ENCODE measurements at regions not wholly inside any gene's neighbourhood (a gene's known extent, or its start where the extent isn't known, plus 50 kb on each side); places are given as distances from the start of the nearest gene placed in this dataset.

DNA sequence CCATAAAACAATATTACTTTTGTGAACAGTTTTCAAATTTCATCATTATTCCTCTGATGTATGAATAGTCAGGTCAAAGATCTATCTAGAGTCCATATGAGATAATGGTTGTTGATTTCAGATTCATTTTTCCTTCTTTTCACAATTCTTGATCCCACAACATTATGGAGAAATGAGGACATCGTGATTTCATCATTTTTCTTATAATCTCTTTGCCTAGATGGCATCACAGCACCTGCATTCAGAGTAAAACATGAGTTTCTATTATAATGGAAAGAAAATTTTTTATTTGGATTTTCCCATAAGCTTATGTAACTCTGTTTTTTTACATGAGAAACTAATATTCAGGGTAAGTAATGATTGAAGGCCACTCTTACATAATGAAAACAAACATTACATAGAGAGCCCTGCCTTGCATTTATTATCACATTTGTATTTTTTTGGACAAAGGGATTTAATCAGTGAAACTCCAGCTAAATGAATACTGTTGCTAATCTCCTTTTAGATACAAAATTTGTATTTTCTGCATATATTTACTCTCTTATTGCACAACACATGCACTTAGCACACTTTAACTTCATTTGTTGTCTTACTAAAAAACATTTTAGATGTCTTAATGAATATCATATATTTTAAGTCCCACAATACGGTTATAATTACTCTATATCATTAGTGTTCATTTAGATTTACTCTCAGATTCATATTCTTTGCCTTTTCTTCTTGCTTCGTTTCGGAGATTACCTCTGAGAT lies 188.4 kb upstream of the KYNU start:
- TF ChIP-seq, protein P1, sequence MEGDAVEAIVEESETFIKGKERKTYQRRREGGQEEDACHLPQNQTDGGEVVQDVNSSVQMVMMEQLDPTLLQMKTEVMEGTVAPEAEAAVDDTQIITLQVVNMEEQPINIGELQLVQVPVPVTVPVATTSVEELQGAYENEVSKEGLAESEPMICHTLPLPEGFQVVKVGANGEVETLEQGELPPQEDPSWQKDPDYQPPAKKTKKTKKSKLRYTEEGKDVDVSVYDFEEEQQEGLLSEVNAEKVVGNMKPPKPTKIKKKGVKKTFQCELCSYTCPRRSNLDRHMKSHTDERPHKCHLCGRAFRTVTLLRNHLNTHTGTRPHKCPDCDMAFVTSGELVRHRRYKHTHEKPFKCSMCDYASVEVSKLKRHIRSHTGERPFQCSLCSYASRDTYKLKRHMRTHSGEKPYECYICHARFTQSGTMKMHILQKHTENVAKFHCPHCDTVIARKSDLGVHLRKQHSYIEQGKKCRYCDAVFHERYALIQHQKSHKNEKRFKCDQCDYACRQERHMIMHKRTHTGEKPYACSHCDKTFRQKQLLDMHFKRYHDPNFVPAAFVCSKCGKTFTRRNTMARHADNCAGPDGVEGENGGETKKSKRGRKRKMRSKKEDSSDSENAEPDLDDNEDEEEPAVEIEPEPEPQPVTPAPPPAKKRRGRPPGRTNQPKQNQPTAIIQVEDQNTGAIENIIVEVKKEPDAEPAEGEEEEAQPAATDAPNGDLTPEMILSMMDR (IDR thresholded peaks at IDR 0.05; ENCODE audit: insufficient read depth, low read length, severe bottlenecking) = no peak
- no peaks in the 10 kb centered on the region for H3K36me3 ChIP-seq (ENCODE audit: control insufficient read depth, insufficient read depth, low read length)
- DNase-seq (ENCODE audit: low read depth) = no peak
- H3K4me3 ChIP-seq (ENCODE audit: low read depth, low read length) = no peak overlapping the region
- FAIRE-seq = no peak
- no peaks in the 10 kb centered on the region for H3K27me3 ChIP-seq (ENCODE audit: control insufficient read depth, insufficient read depth, low read length)

DNA sequence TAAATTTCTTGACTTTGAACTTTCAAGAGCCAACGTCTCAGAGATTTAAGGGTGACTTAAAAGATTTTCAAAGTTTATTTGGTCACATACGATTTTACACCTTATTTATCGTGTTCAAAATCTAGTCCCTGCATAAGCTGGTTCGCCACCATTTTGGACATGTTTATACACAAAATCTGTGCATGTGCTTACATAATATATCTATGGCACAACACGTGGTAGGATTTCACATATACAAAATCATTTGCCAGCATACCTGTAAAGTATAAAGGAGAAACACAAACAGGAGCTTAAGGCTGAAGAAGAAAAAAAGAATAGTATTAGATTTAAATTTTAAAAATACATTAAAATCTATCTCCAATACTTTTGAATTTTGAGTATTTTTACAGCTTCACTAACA lies 190.0 kb upstream of the KYNU start:
- TF ChIP-seq, protein P1 (IDR thresholded peaks at IDR 0.05; ENCODE audit: insufficient read depth, low read length, severe bottlenecking) = no peak
- H3K4me3 ChIP-seq (ENCODE audit: low read depth, low read length) = no peak overlapping the region
- DNase-seq (ENCODE audit: low read depth) (no peak), FAIRE-seq (no peak)
- no peaks in the 10 kb centered on the region for H3K27me3 ChIP-seq (ENCODE audit: control insufficient read depth, insufficient read depth, low read length)
- H3K36me3 ChIP-seq (ENCODE audit: control insufficient read depth, insufficient read depth, low read length) = no peaks in the 10 kb centered on the region

DNA sequence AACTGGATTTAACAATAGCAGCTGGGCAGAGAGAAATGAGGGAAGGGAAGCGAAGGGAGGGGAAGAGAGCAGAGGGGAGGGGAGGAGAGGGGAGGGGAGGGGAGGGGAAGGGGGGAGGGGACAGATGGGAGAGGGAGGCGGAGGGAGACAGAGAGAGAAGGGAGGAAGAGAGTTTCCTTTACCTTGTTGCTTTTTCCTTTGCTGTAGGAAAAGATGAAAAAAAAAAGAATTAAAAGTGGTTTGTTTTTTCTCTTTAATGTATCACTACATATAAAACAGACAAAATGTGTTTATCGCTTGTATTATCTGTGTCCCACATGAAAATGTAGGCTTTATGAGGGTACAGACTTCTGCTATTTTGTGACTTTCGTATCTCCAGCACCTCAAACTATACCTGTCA lies 190.4 kb upstream of the KYNU start:
- DNase-seq (ENCODE audit: low read depth) (no peak), FAIRE-seq (no peak)
- Histone ChIP-seq H3K36me3 (ENCODE audit: control insufficient read depth, insufficient read depth, low read length) (no peaks in the 10 kb centered on the region), H3K27me3 (ENCODE audit: control insufficient read depth, insufficient read depth, low read length) (no peaks in the 10 kb centered on the region), H3K4me3 (ENCODE audit: low read depth, low read length) (no peak overlapping the region)
- TF ChIP-seq, protein P1 (IDR thresholded peaks at IDR 0.05; ENCODE audit: insufficient read depth, low read length, severe bottlenecking) = no peak

DNA sequence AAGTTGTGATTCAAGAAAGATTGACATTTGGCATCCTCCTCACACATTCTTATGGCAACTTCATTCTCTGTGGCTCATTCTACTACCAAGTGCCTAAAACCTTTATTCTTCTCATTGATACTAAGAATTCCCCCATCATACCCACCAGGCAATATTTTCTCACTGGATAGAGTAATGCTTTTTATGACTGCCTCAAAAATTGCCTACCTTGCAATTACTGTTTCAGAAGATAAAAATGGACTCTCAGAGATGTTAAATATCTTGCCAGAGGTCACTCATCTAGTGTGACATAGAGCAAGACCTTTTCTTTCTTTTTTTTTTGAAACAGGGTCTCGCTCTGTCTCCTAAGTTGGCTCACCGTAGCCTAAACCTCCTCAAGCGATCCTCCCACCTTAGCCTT lies 192.8 kb upstream of the KYNU start:
- TF ChIP-seq, protein P1 (IDR thresholded peaks at IDR 0.05; ENCODE audit: insufficient read depth, low read length, severe bottlenecking) = no peak
- no peak overlapping the region for H3K4me3 ChIP-seq (ENCODE audit: low read depth, low read length)
- no peak for DNase-seq (ENCODE audit: low read depth)
- no peak for FAIRE-seq
- no peaks in the 10 kb centered on the region for H3K27me3 ChIP-seq (ENCODE audit: control insufficient read depth, insufficient read depth, low read length)
- H3K36me3 ChIP-seq (ENCODE audit: control insufficient read depth, insufficient read depth, low read length) = no peaks in the 10 kb centered on the region

DNA sequence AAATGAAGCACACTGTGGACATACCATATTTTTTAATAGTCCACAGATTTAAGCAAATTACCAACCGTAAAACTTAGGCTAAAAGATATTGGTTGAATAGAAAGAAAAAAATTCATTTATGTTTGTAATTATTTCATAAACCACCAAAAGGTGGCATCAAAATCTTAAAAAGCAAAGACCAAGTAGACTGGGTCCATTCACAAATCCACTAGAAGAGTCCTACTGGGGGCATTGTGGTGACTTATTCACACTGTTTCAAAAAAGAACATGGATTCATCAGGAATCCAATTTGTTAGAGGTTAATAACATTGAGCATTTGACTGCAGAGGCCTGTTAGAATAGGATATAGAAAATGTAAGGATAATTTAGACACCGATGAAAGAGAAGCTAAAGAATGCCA lies 194.9 kb upstream of the KYNU start:
- Histone ChIP-seq H3K4me3 (ENCODE audit: low read depth, low read length) (no peak overlapping the region), H3K27me3 (ENCODE audit: control insufficient read depth, insufficient read depth, low read length) (no peaks in the 10 kb centered on the region), H3K36me3 (ENCODE audit: control insufficient read depth, insufficient read depth, low read length) (no peaks in the 10 kb centered on the region)
- peak; percentile 53 for DNase-seq (ENCODE audit: low read depth)
- TF ChIP-seq, protein P1 (IDR thresholded peaks at IDR 0.05; ENCODE audit: insufficient read depth, low read length, severe bottlenecking) = peak; percentile 10
- no peak for FAIRE-seq

DNA sequence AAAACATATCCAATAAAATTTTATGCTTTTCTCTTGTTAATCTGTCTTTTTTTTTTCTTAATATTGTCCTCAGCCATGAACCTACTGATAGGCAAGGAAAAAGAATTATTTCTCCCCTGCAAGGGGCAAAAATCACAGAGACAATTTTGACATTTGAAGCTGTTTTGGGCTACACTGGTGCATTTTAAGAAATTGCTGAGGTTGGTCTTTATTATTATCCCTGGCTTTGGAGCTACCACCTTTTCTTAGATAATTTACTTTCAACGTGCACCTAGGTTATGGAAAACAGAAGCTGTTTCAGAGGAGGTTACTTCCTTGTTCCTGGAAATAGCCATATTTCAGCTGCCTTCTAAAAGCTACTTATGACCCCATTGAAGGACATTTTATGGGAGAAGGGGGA lies 195.5 kb upstream of the KYNU start:
- TF ChIP-seq, protein P1 (IDR thresholded peaks at IDR 0.05; ENCODE audit: insufficient read depth, low read length, severe bottlenecking) = no peak
- Histone ChIP-seq H3K4me3 (ENCODE audit: low read depth, low read length) (no peak overlapping the region), H3K27me3 (ENCODE audit: control insufficient read depth, insufficient read depth, low read length) (no peaks in the 10 kb centered on the region), H3K36me3 (ENCODE audit: control insufficient read depth, insufficient read depth, low read length) (no peaks in the 10 kb centered on the region)
- DNase-seq (ENCODE audit: low read depth) (no peak), FAIRE-seq (no peak)

Measured in bronchial epithelial cell (primary cell).